ENCODE measurements at regions not wholly inside any gene's neighbourhood (a gene's known extent, or its start where the extent isn't known, plus 50 kb on each side); places are given as distances from the start of the nearest gene placed in this dataset.

DNA sequence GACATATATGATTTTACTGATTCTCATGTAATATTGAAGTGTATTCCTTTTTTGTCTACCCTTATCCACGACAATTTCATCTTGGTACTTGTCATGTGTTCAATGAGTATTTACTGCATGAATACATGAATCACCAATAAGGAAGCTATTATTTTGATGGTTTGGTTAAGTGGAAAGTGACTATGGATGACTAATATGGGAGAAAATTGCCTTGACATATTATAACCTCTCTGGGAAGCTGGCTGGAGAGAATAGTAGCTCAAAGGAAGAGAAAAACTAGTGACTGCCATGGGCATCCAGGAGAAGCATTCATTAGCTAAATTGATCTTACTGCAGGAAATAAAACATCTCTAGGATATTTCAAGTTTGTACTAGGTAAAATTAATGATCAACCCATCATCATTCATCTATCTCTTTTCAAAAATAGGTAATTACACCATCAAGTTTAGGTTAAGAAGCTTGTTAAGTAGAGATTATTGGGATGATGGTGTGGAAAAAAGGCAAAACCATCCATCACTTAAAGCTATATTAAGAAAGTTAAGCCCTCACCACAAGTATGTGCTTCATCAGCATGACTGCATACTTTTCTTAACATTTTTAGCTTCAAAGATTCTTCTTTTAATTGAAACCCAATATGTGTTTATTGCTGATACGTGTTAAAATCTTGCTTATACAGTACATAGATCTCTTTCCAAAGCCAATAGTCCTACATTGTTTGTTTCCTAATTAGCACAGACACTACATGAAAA, 455.2 kb upstream of the ARPP21 start:
- peaks cover 23% of the 10 kb centered on the region for H3K36me3 Mint-ChIP-seq
- DNase-seq (ENCODE audit: low spot score) (no peak), ATAC-seq (no peak)
- peaks cover 51% of the 10 kb centered on the region for H3K9me3 Mint-ChIP-seq
- no peaks in the 10 kb centered on the region for H3K4me1 Mint-ChIP-seq
- TF ChIP-seq ZNF396 (CRISPR knock-in tag; IDR thresholded peaks at IDR 0.05; ENCODE audit: borderline replicate concordance): no peak
- TF ChIP-seq, protein P1, sequence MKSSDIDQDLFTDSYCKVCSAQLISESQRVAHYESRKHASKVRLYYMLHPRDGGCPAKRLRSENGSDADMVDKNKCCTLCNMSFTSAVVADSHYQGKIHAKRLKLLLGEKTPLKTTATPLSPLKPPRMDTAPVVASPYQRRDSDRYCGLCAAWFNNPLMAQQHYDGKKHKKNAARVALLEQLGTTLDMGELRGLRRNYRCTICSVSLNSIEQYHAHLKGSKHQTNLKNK (CRISPR knock-in tag; IDR thresholded peaks at IDR 0.05): no peak
- TF ChIP-seq, protein P2, sequence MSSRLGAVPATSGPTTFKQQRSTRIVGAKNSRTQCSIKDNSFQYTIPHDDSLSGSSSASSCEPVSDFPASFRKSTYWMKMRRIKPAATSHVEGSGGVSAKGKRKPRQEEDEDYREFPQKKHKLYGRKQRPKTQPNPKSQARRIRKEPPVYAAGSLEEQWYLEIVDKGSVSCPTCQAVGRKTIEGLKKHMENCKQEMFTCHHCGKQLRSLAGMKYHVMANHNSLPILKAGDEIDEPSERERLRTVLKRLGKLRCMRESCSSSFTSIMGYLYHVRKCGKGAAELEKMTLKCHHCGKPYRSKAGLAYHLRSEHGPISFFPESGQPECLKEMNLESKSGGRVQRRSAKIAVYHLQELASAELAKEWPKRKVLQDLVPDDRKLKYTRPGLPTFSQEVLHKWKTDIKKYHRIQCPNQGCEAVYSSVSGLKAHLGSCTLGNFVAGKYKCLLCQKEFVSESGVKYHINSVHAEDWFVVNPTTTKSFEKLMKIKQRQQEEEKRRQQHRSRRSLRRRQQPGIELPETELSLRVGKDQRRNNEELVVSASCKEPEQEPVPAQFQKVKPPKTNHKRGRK (CRISPR knock-in tag; IDR thresholded peaks at IDR 0.05; ENCODE audit: borderline replicate concordance): no peak
- no peak for TF ChIP-seq ZNF671 (CRISPR knock-in tag; IDR thresholded peaks at IDR 0.05)
- TF ChIP-seq, protein P3, sequence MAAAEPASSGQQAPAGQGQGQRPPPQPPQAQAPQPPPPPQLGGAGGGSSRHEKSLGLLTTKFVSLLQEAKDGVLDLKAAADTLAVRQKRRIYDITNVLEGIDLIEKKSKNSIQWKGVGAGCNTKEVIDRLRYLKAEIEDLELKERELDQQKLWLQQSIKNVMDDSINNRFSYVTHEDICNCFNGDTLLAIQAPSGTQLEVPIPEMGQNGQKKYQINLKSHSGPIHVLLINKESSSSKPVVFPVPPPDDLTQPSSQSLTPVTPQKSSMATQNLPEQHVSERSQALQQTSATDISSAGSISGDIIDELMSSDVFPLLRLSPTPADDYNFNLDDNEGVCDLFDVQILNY (CRISPR knock-in tag; IDR thresholded peaks at IDR 0.05): no peak
- no peak for TF ChIP-seq JUN (CRISPR knock-in tag; IDR thresholded peaks at IDR 0.05)
- TF ChIP-seq, protein P4, sequence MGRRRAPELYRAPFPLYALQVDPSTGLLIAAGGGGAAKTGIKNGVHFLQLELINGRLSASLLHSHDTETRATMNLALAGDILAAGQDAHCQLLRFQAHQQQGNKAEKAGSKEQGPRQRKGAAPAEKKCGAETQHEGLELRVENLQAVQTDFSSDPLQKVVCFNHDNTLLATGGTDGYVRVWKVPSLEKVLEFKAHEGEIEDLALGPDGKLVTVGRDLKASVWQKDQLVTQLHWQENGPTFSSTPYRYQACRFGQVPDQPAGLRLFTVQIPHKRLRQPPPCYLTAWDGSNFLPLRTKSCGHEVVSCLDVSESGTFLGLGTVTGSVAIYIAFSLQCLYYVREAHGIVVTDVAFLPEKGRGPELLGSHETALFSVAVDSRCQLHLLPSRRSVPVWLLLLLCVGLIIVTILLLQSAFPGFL (CRISPR knock-in tag; IDR thresholded peaks at IDR 0.05; ENCODE audit: borderline replicate concordance): no peak
- TF ChIP-seq, protein P5, sequence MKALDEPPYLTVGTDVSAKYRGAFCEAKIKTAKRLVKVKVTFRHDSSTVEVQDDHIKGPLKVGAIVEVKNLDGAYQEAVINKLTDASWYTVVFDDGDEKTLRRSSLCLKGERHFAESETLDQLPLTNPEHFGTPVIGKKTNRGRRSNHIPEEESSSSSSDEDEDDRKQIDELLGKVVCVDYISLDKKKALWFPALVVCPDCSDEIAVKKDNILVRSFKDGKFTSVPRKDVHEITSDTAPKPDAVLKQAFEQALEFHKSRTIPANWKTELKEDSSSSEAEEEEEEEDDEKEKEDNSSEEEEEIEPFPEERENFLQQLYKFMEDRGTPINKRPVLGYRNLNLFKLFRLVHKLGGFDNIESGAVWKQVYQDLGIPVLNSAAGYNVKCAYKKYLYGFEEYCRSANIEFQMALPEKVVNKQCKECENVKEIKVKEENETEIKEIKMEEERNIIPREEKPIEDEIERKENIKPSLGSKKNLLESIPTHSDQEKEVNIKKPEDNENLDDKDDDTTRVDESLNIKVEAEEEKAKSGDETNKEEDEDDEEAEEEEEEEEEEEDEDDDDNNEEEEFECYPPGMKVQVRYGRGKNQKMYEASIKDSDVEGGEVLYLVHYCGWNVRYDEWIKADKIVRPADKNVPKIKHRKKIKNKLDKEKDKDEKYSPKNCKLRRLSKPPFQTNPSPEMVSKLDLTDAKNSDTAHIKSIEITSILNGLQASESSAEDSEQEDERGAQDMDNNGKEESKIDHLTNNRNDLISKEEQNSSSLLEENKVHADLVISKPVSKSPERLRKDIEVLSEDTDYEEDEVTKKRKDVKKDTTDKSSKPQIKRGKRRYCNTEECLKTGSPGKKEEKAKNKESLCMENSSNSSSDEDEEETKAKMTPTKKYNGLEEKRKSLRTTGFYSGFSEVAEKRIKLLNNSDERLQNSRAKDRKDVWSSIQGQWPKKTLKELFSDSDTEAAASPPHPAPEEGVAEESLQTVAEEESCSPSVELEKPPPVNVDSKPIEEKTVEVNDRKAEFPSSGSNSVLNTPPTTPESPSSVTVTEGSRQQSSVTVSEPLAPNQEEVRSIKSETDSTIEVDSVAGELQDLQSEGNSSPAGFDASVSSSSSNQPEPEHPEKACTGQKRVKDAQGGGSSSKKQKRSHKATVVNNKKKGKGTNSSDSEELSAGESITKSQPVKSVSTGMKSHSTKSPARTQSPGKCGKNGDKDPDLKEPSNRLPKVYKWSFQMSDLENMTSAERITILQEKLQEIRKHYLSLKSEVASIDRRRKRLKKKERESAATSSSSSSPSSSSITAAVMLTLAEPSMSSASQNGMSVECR (CRISPR knock-in tag; IDR thresholded peaks at IDR 0.05; ENCODE audit: borderline replicate concordance): no peak
- TF ChIP-seq, protein P6, sequence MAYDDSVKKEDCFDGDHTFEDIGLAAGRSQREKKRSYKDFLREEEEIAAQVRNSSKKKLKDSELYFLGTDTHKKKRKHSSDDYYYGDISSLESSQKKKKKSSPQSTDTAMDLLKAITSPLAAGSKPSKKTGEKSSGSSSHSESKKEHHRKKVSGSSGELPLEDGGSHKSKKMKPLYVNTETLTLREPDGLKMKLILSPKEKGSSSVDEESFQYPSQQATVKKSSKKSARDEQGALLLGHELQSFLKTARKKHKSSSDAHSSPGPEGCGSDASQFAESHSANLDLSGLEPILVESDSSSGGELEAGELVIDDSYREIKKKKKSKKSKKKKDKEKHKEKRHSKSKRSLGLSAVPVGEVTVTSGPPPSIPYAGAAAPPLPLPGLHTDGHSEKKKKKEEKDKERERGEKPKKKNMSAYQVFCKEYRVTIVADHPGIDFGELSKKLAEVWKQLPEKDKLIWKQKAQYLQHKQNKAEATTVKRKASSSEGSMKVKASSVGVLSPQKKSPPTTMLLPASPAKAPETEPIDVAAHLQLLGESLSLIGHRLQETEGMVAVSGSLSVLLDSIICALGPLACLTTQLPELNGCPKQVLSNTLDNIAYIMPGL (CRISPR knock-in tag; IDR thresholded peaks at IDR 0.05): no peak
- no peak for TF ChIP-seq ZNF232 (CRISPR knock-in tag; IDR thresholded peaks at IDR 0.05)
- no peak for TF ChIP-seq GABPB1 (CRISPR knock-in tag; IDR thresholded peaks at IDR 0.05)
- no peak for TF ChIP-seq NR3C1 (CRISPR knock-in tag; conservative IDR thresholded peaks at IDR 0.05; ENCODE audit: low read depth)
- POLR2A ChIA-PET: no interaction called here
- H3K27me3 Mint-ChIP-seq (ENCODE audit: low read depth): no peaks in the 10 kb centered on the region
- CTCF ChIA-PET: no interaction called here
- H3K4me3 Mint-ChIP-seq: no peak overlapping the region
- H3K27ac Mint-ChIP-seq: no peak overlapping the region

DNA sequence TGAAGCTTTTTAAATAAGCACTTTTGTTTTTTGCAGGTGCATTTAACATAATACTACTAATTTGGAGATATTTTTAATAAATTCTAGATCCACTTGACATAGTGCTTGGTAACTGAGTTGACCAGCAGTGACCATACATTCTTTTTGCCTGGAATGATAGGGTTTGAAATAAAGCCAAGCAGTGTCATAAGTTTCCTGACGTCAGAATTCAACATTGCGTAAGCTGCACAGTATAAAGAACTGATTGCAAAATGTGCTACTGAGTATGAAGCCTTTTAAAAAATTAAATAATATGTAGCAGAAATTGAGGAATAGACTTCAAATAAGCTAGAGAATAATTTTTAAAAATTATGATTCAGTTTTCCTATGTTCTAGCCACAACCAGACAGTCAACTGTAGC, 454.6 kb upstream of the ARPP21 start:
- H3K27me3 Mint-ChIP-seq (ENCODE audit: low read depth): no peaks in the 10 kb centered on the region
- no peak for DNase-seq (ENCODE audit: low spot score)
- ATAC-seq: no peak
- POLR2A ChIA-PET: no interaction called here
- CTCF ChIA-PET: no interaction called here
- no peaks in the 10 kb centered on the region for H3K4me1 Mint-ChIP-seq
- H3K36me3 Mint-ChIP-seq: peaks cover 23% of the 10 kb centered on the region
- H3K9me3 Mint-ChIP-seq: peaks cover 48% of the 10 kb centered on the region
- H3K4me3 Mint-ChIP-seq: no peak overlapping the region
- H3K27ac Mint-ChIP-seq: no peak overlapping the region
- TF ChIP-seq, protein P4 (CRISPR knock-in tag; IDR thresholded peaks at IDR 0.05; ENCODE audit: borderline replicate concordance): no peak
- TF ChIP-seq ZNF263 (CRISPR knock-in tag; IDR thresholded peaks at IDR 0.05; ENCODE audit: low read depth): no peak
- no peak for TF ChIP-seq NR1H2 (CRISPR knock-in tag; IDR thresholded peaks at IDR 0.05)
- no peak for TF ChIP-seq TP53 (CRISPR knock-in tag; IDR thresholded peaks at IDR 0.05)
- TF ChIP-seq, protein P2 (CRISPR knock-in tag; IDR thresholded peaks at IDR 0.05; ENCODE audit: borderline replicate concordance): no peak
- no peak for TF ChIP-seq ZNF219 (CRISPR knock-in tag; IDR thresholded peaks at IDR 0.05; ENCODE audit: borderline replicate concordance)
- no peak for TF ChIP-seq ZBTB21 (CRISPR knock-in tag; IDR thresholded peaks at IDR 0.05; ENCODE audit: borderline replicate concordance)
- TF ChIP-seq, protein P7, sequence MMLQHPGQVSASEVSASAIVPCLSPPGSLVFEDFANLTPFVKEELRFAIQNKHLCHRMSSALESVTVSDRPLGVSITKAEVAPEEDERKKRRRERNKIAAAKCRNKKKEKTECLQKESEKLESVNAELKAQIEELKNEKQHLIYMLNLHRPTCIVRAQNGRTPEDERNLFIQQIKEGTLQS (CRISPR knock-in tag; conservative IDR thresholded peaks at IDR 0.05): no peak
- no peak for TF ChIP-seq MYBL2 (CRISPR knock-in tag; IDR thresholded peaks at IDR 0.05)

All from WTC11 (cell line).